ENCODE measurements at regions not wholly inside any gene's neighbourhood (a gene's known extent, or its start where the extent isn't known, plus 50 kb on each side); places are given as distances from the start of the nearest gene placed in this dataset.

GRCh38 chr13:99075268-99076191 is 97.7 kb upstream of the DOCK9 start:
- Histone ChIP-seq H3K9me3 (peaks cover 0 to 13% of the 10 kb centered on the region in 2 donors), H3K27me3 (peaks cover 0 to 89% of the 10 kb centered on the region in 2 donors), H3K4me1 (peaks cover 0 to 4% of the 10 kb centered on the region in 2 donors), H3K4me3 (no peak overlapping the region), H3K36me3 (no peaks in the 10 kb centered on the region), H3K27ac (peak overlapping the region in 1 of 2 donors; percentile 1)
- no peak for ATAC-seq
- TF ChIP-seq, protein P1, sequence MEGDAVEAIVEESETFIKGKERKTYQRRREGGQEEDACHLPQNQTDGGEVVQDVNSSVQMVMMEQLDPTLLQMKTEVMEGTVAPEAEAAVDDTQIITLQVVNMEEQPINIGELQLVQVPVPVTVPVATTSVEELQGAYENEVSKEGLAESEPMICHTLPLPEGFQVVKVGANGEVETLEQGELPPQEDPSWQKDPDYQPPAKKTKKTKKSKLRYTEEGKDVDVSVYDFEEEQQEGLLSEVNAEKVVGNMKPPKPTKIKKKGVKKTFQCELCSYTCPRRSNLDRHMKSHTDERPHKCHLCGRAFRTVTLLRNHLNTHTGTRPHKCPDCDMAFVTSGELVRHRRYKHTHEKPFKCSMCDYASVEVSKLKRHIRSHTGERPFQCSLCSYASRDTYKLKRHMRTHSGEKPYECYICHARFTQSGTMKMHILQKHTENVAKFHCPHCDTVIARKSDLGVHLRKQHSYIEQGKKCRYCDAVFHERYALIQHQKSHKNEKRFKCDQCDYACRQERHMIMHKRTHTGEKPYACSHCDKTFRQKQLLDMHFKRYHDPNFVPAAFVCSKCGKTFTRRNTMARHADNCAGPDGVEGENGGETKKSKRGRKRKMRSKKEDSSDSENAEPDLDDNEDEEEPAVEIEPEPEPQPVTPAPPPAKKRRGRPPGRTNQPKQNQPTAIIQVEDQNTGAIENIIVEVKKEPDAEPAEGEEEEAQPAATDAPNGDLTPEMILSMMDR (IDR thresholded peaks at IDR 0.05) = no peak
- intact Hi-C loops (cut with DNase I) = no loop called here
- no peak for DNase-seq

- no peak overlapping the region for H3K4me3 ChIP-seq
- DNase-seq = no peak
Measured at GRCh38 chr13:99078017-99078771, 100.3 kb upstream of the DOCK9 start.

DNA sequence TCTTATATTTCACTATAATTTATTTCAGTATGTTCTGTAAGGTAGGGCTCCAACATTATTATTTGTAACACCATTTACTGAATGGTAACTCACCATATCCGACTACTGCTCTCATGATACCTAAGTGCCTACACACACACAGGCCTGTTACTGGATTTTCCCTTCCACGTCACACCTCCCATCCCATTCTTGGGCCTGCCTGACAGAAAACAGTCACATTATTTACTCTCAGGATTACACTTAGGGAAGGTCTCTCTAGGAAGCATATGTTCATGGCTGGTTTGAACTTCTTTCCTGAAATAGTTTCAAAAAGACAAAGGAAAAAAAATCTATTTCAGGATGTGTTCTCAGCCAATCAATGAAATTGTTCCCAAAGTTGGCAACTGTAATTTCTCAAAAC is 102.3 kb upstream of the DOCK9 start:
- H3K27me3 ChIP-seq = peaks cover 0 to 92% of the 10 kb centered on the region in 2 donors
- no peak overlapping the region for H3K27ac ChIP-seq
- ATAC-seq = no peak
- peaks cover 0 to 22% of the 10 kb centered on the region in 2 donors for H3K4me1 ChIP-seq
- no peaks in the 10 kb centered on the region for H3K9me3 ChIP-seq
- H3K4me3 ChIP-seq = no peak overlapping the region
- no peaks in the 10 kb centered on the region for H3K36me3 ChIP-seq
- intact Hi-C loops (cut with DNase I) = no loop called here
- DNase-seq = no peak
- TF ChIP-seq, protein P1 (IDR thresholded peaks at IDR 0.05) = no peak

More at GRCh38 chr13:99078017-99078771, 100.3 kb upstream of the DOCK9 start:
- no peak overlapping the region for H3K27ac ChIP-seq
- H3K27me3 ChIP-seq = peaks cover 0 to 91% of the 10 kb centered on the region in 2 donors
- H3K36me3 ChIP-seq = no peaks in the 10 kb centered on the region
- intact Hi-C loops (cut with DNase I) = no loop called here
- peaks cover 0 to 5% of the 10 kb centered on the region in 2 donors for H3K4me1 ChIP-seq
- peaks cover 0 to 13% of the 10 kb centered on the region in 2 donors for H3K9me3 ChIP-seq
- ATAC-seq = no peak
- TF ChIP-seq, protein P1 (IDR thresholded peaks at IDR 0.05) = no peak

DNA sequence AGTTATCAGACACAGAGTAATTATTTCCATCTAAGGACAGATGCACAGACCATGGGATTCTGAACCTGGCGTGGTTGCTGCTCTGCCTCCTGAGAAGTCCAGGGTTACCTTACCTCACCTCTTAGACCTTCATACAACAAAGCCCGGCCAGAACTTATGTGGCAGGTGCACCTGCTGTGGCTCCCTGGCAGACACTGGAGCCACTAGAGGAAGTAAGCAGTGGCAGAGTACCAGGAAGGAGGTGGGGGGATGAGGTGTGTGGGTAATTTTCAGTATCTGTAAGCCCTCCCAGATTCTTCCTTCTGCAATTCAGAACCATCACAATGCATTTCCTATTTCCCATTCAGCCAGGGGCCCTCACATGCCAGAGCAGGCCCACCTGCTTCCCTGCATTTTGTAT is 106.1 kb upstream of the DOCK9 start:
- intact Hi-C loops (cut with DNase I) = no loop called here
- Histone ChIP-seq H3K27ac (no peak overlapping the region), H3K27me3 (peaks cover 0 to 94% of the 10 kb centered on the region in 2 donors), H3K9me3 (no peaks in the 10 kb centered on the region), H3K4me1 (peaks cover 0 to 35% of the 10 kb centered on the region in 2 donors), H3K36me3 (no peaks in the 10 kb centered on the region), H3K4me3 (no peak overlapping the region)
- TF ChIP-seq, protein P1 (IDR thresholded peaks at IDR 0.05) = no peak
- ATAC-seq (no peak), DNase-seq (no peak)

Measured in left lung (tissue), 4 donors.